GM20000 (cell line): ENCODE measurements at regions not wholly inside any gene's neighbourhood (a gene's known extent, or its start where the extent isn't known, plus 50 kb on each side); places are given as distances from the start of the nearest gene placed in this dataset.

Experiments
- DNase-seq: peaks from one replicate; pipeline ENCODE4 v3.0.0; 2012; ENCODE audit warnings: low spot score
- CTCF ChIP-seq: IDR thresholded peaks from 2 replicates; pipeline ENCODE4 v1.5.1; 2012; ENCODE audit warnings: mild to moderate bottlenecking, control low read depth; ENCODE audit errors: extremely low read depth, missing control alignments

DNA sequence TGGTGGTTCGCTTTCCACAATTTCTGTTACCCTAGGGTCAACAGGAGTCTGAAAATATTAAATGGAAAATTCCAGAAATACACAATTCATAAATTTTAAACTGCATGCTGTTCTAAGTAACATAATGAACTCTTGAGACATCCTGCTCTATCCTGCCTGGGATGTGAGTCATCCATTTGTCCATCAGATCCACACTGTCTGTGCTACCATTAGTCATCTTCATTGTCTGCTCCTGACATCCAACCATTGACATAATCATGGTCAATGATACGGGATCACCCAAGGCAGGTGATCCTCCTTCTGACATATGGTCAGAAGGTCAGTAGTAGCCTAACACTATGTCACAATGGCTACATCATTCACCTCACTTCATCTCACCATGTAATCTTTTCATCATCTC is 276.7 kb upstream of the KIF2A start:
- no peak for DNase-seq
- TF ChIP-seq CTCF, result no peak

DNA sequence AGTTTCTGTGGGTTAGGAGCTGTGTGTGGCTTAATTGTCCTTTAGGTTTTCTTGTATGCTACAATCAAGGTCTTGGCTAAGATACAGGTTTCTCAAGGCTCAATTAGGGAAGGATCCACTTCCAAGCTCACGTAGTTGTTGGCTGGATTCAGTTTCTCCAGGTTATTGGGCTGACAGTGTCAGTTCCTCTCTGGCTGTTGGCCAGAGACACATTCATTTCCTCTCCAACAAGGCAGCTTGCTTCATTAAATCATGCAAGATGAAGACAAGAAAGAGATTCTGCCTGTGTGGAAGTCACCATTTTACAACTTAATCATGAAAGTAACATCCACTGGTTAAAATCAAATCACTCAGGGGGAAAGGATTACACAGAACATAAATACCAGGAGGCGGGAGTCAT is 275.7 kb upstream of the KIF2A start:
- DNase-seq, result no peak
- TF ChIP-seq CTCF, result no peak

- TF ChIP-seq CTCF, result no peak
- DNase-seq, result no peak
These were observed 268.0 kb upstream of the KIF2A start for GRCh38 chr5:62038024-62038423.

DNA sequence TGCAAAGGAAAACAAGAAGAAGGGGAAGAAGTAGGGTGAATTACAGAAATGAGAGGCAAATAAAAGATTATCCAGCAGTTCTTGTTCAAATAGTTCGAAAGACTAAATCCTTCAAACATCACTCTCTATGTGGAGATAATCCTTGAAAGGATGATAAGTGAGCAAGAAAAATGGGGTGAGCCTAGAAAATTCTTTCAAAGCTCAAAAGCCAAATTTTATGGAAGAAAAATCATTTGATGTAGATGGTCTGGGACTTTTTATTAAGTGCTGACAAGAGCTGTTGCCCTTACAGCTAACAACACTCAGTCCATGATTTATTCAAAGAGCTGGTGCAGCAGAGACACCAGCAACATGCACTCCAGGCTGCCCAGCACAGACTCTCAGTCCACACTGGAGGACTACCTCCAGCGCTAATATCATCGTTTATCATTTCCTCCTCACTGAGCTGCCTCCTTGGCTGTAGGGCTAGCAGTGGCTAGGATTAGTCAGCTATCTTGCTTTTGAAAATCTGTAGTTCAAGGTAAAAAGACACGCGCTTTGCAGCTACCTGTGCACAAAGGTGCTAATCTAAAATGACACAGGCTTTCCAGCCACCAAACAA is 264.8 kb upstream of the KIF2A start:
- DNase-seq, result no peak
- TF ChIP-seq CTCF, result no peak

DNA sequence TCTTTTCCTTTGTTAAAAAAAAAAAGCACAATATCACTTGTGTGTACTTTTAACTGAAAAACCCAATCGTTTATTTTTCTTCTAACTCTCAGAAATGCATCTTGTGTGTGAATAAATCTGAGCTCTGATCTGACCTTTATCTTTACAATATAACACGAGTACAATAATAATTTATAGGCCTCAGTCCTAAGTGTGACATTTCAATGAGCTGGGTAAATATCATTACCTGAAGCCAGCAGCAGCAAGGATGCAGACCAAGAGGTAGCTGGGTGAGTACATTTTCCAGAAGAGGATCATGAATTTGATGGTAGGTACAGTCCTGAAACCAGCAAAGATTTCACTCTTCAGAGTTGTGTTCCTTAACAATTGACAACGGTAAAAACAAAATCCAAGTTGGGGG is 264.0 kb upstream of the KIF2A start:
- no peak for DNase-seq
- TF ChIP-seq CTCF, result no peak

DNA sequence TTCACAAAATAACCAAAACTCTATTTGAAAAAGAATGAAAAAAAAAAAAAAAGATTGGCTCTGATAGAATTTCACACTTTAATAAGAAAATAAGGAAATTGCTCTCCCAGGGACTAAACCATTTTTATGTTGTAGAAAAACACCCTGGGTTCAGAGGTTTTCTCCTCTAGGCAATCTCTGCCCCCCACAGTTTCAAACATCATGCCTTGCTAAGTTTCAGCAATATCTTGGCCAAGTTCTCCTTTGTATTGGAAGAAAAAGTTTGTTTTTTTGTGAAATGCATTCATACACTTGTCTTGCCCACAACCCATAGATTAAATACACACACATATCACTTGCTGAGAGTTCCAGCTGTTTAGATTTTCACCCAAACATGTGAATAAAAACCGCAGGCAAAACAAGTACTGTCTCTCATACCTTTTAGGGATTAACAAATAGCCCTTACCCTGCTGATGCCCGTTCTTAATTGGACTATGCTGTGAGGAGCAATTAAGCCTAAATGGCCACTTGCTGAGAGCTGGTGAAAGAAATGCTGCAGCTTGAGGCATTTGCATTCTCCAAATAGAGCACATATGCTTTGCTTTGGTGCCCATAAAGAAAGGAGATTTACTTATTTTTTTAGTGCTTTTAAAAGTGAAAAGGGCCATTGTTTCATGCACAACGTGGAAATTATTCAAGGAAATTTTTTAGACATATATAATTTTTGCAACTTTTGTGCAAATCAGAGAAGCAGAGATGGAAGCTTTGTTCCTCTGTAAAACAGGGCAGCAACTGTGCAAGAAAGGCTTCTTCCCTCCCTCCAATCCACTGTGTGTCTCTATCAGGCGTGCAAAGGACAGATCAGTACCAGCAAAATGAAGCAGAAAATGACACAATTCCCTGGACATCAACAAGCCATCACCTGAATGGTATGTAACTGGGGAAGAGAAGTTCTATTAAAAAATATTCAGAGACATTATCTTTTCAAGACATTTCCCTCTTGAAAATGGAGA is 262.4 kb upstream of the KIF2A start:
- DNase-seq, result no peak
- no peak for TF ChIP-seq CTCF

DNA sequence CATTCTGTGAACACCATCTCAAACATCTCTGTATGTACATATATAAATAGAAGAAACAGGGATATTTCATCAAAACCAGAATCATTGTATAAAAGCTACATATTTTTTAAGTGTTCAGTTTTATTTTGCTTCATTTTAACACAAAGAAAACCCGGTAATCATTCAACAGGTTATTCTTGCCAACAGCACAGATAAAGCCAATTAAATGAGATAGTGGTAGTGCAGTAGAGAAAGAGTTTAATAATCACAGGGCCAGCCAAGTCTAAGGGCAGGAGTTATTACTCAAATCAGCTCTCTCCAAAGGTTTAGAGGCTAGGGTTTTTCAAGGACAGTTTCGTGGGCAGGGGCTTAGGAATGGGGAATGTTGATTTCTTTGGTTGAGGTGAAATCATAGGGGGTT is 261.0 kb upstream of the KIF2A start:
- TF ChIP-seq CTCF, result no peak
- no peak for DNase-seq
